Tibial artery (tissue), 4 donors: ENCODE measurements at regions not wholly inside any gene's neighbourhood (a gene's known extent, or its start where the extent isn't known, plus 50 kb on each side); places are given as distances from the start of the nearest gene placed in this dataset.

Experiments
- DNase-seq, 2 donors: peaks; one replicate each; pipeline ENCODE4 v3.0.0-alpha.2; 2019
- H3K27ac ChIP-seq, 2 donors: fragments of 200-600 bp; sonication (generic) in 1 of 2; 1 replicate in 1 of 2; 2 replicates in 1 of 2; pipeline ENCODE4 v1.5.1; 2018 to 2019; ENCODE audit warnings: mild to moderate bottlenecking in 1 of 2
- H3K27me3 ChIP-seq, 2 donors: fragments of 200-600 bp; sonication (generic) in 1 of 2; one replicate each; pipeline versions ENCODE4 v1.5.1 to v1.6.0; 2016 to 2019
- H3K36me3 ChIP-seq, 3 donors: fragments of 200-600 bp; sonication (generic) in 2 of 3; one replicate each; pipeline ENCODE4 v1.5.1; 2016 to 2019; ENCODE audit warnings: mild to moderate bottlenecking in 2 of 3
- H3K4me1 ChIP-seq, 4 donors: fragments of 200-600 bp; sonication (generic) in 2 of 4; 1 replicate in 3 of 4; 2 replicates in 1 of 4; pipeline ENCODE4 v1.5.1; 2016 to 2019
- H3K4me3 ChIP-seq, 2 donors: fragments of 200-600 bp; sonication (generic) in 1 of 2; 1 replicate in 1 of 2; 2 replicates in 1 of 2; pipeline ENCODE4 v1.5.1; 2018 to 2019; ENCODE audit warnings: mild to moderate bottlenecking in 2 of 2
- H3K9me3 ChIP-seq, 3 donors: fragments of 200-600 bp; sonication (generic) in 1 of 3; one replicate each; pipeline ENCODE4 v1.5.1; 2016 to 2019
- CTCF ChIP-seq, 2 experiments: fragments of 200-600 bp in 1 of 2; fragments of 450-650 bp in 1 of 2; IDR thresholded peaks; one replicate each; pipeline ENCODE4 v1.5.1; 2017 to 2019; ENCODE audit warnings: antibody characterized with exemption in 2 of 2, mild to moderate bottlenecking in 1 of 2, moderate library complexity in 1 of 2
- intact Hi-C: fragments of 100-400 bp; cut with DNase I; formaldehyde crosslinking; loops from one replicate; pipeline ENCODE4 v1.15.0; 2023; ENCODE audit warnings: low total_unique reads

GRCh38 chr21:27108701-27109100 is 141.8 kb upstream of the ADAMTS5 start:
- no peak for TF ChIP-seq CTCF (IDR thresholded peaks at IDR 0.05)
- no peak overlapping the region for H3K27ac ChIP-seq
- intact Hi-C loops = no loop called here
- no peaks in the 10 kb centered on the region for H3K36me3 ChIP-seq
- H3K4me1 ChIP-seq = peaks cover 0 to 38% (median 0%) of the 10 kb centered on the region in 4 donors
- DNase-seq = no peak
- no peaks in the 10 kb centered on the region for H3K27me3 ChIP-seq
- H3K4me3 ChIP-seq = no peak overlapping the region
- no peaks in the 10 kb centered on the region for H3K9me3 ChIP-seq

GRCh38 chr21:27108228-27108627 is 141.3 kb upstream of the ADAMTS5 start:
- no peak for TF ChIP-seq CTCF (IDR thresholded peaks at IDR 0.05)
- no peak for DNase-seq
- peaks cover 0 to 38% (median 0%) of the 10 kb centered on the region in 4 donors for H3K4me1 ChIP-seq
- H3K9me3 ChIP-seq = no peaks in the 10 kb centered on the region
- H3K27me3 ChIP-seq = no peaks in the 10 kb centered on the region
- intact Hi-C loops = no loop called here
- H3K27ac ChIP-seq = no peak overlapping the region
- no peaks in the 10 kb centered on the region for H3K36me3 ChIP-seq
- no peak overlapping the region for H3K4me3 ChIP-seq

GRCh38 chr21:27104846-27105431 is 138.1 kb upstream of the ADAMTS5 start:
- no peak for DNase-seq
- Histone ChIP-seq H3K36me3 (no peaks in the 10 kb centered on the region), H3K4me1 (peaks cover 0 to 31% (median 0%) of the 10 kb centered on the region in 4 donors), H3K9me3 (no peaks in the 10 kb centered on the region), H3K4me3 (no peak overlapping the region), H3K27me3 (no peaks in the 10 kb centered on the region), H3K27ac (no peak overlapping the region)
- no peak for TF ChIP-seq CTCF (IDR thresholded peaks at IDR 0.05)
- intact Hi-C loops = no loop called here

- peaks cover 0 to 25% (median 0%) of the 10 kb centered on the region in 4 donors for H3K4me1 ChIP-seq
- DNase-seq = no peak
- TF ChIP-seq CTCF (IDR thresholded peaks at IDR 0.05) = no peak
- H3K36me3 ChIP-seq = no peaks in the 10 kb centered on the region
- no peak overlapping the region for H3K27ac ChIP-seq
- intact Hi-C loops = no loop called here
- no peaks in the 10 kb centered on the region for H3K27me3 ChIP-seq
- H3K9me3 ChIP-seq = no peaks in the 10 kb centered on the region
- no peak overlapping the region for H3K4me3 ChIP-seq
Measured at GRCh38 chr21:27103768-27104167, 136.9 kb upstream of the ADAMTS5 start.

GRCh38 chr21:27101523-27101922 is 134.6 kb upstream of the ADAMTS5 start:
- intact Hi-C loops = no loop called here
- no peak for TF ChIP-seq CTCF (IDR thresholded peaks at IDR 0.05)
- no peak overlapping the region for H3K4me3 ChIP-seq
- no peaks in the 10 kb centered on the region for H3K36me3 ChIP-seq
- H3K27me3 ChIP-seq = no peaks in the 10 kb centered on the region
- H3K4me1 ChIP-seq = peaks cover 0 to 18% (median 0%) of the 10 kb centered on the region in 4 donors
- DNase-seq = no peak
- no peaks in the 10 kb centered on the region for H3K9me3 ChIP-seq
- no peak overlapping the region for H3K27ac ChIP-seq
